ENCODE measurements at regions not wholly inside any gene's neighbourhood (a gene's known extent, or its start where the extent isn't known, plus 50 kb on each side); places are given as distances from the start of the nearest gene placed in this dataset.

GRCh38 chr14:22479132-22479531 is 109.9 kb downstream of the DAD1 start:
- no peak for TF ChIP-seq CTCF (conservative IDR thresholded peaks at IDR 0.05; ENCODE audit: low read depth)
- no peak for DNase-seq (ENCODE audit: low spot score)
- ChIA-PET CTCF (no interaction called here), POLR2A (ENCODE audit: low non-redundant PET) (no interaction called here)
- H3K27ac ChIP-seq = no peak overlapping the region

GRCh38 chr14:22478670-22479069 is 110.4 kb downstream of the DAD1 start:
- TF ChIP-seq CTCF (conservative IDR thresholded peaks at IDR 0.05; ENCODE audit: low read depth) = no peak
- DNase-seq (ENCODE audit: low spot score) = no peak
- ChIA-PET POLR2A (ENCODE audit: low non-redundant PET) (no interaction called here), CTCF (interaction anchor here (0.8 kb wide), 1 partner anchor 89 kb away, joined by 3 read pairs; no protein-coding TSS in a partner anchor)
- H3K27ac ChIP-seq = no peak overlapping the region

- H3K27ac ChIP-seq = no peak overlapping the region
- POLR2A ChIA-PET (ENCODE audit: low non-redundant PET) = no interaction called here
- no peak for TF ChIP-seq CTCF (conservative IDR thresholded peaks at IDR 0.05; ENCODE audit: low read depth)
- DNase-seq (ENCODE audit: low spot score) = no peak
- CTCF ChIA-PET = interaction anchor here (0.8 kb wide), 1 partner anchor 89 kb away, joined by 3 read pairs; no protein-coding TSS in a partner anchor
Measured at GRCh38 chr14:22478247-22478646, 110.8 kb downstream of the DAD1 start.

GRCh38 chr14:22477569-22478194 is 111.3 kb downstream of the DAD1 start:
- H3K27ac ChIP-seq = no peak overlapping the region
- ChIA-PET CTCF (interaction anchor here (0.8 kb wide), 1 partner anchor 88 kb away, joined by 3 read pairs; no protein-coding TSS in a partner anchor), POLR2A (ENCODE audit: low non-redundant PET) (no interaction called here)

GRCh38 chr14:22476887-22477286 is 112.1 kb downstream of the DAD1 start:
- H3K27ac ChIP-seq = no peak overlapping the region
- CTCF ChIA-PET = no interaction called here
- POLR2A ChIA-PET (ENCODE audit: low non-redundant PET) = no interaction called here
- TF ChIP-seq CTCF (conservative IDR thresholded peaks at IDR 0.05; ENCODE audit: low read depth) = no peak
- DNase-seq (ENCODE audit: low spot score) = no peak

More at GRCh38 chr14:22477569-22478194, 111.3 kb downstream of the DAD1 start:
- DNase-seq (ENCODE audit: low spot score) = no peak
- TF ChIP-seq CTCF (conservative IDR thresholded peaks at IDR 0.05; ENCODE audit: low read depth) = no peak

GRCh38 chr14:22476005-22476751 is 112.8 kb downstream of the DAD1 start:
- ChIA-PET CTCF (no interaction called here), POLR2A (ENCODE audit: low non-redundant PET) (no interaction called here)
- TF ChIP-seq CTCF (conservative IDR thresholded peaks at IDR 0.05; ENCODE audit: low read depth) = no peak

More at GRCh38 chr14:22476005-22476751, 112.8 kb downstream of the DAD1 start:
- no peak for DNase-seq (ENCODE audit: low spot score)
- no peak overlapping the region for H3K27ac ChIP-seq
